GM23248 (cell line): ENCODE measurements at regions not wholly inside any gene's neighbourhood (a gene's known extent, or its start where the extent isn't known, plus 50 kb on each side); places are given as distances from the start of the nearest gene placed in this dataset.

Experiments used
- EZH2 ChIP-seq: fragments of 200-600 bp; sonication (generic); IDR thresholded peaks from 2 replicates; pipeline ENCODE4 v1.6.1; 2018; ENCODE audit warnings: antibody characterized with exemption, mild to moderate bottlenecking; ENCODE audit not compliant: insufficient read depth, poor library complexity, severe bottlenecking
- EZH2phosphoT487 ChIP-seq: fragments of 200-600 bp; sonication (generic); IDR thresholded peaks from 2 replicates; pipeline ENCODE4 v1.6.1; 2018; ENCODE audit warnings: antibody characterized with exemption, moderate library complexity, mild to moderate bottlenecking, low read depth; ENCODE audit not compliant: insufficient read depth

DNA sequence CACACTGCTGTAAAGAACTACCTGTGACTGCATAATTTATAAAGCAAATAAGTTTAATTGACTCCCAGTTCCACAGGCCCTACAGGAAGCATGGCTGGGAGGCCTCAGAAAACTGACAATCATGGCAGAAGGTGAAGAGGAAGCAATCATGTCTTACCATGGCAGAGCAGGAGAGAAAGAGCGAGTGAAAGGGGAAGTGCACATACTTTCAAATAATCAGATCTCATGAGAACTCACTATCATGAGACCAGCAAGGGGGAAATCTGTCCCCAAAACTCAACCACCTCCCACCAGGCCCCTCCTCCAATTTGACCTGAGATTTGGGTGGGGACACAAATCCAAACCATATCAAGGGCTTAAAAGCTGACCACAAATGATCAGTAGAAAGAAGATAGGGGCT, 493.2 kb downstream of the PTPRC start:
- TF ChIP-seq EZH2phosphoT487 (no peak), EZH2 (no peak)
